Coronary artery (tissue), 2 donors: ENCODE measurements at regions not wholly inside any gene's neighbourhood (a gene's known extent, or its start where the extent isn't known, plus 50 kb on each side); places are given as distances from the start of the nearest gene placed in this dataset.

Experiments used
- DNase-seq: peaks from one replicate; pipeline ENCODE4 v3.0.0-alpha.2; 2017; ENCODE audit warnings: low spot score
- H3K27ac ChIP-seq, 2 donors: fragments of 200-600 bp; sonication (generic); one replicate each; pipeline ENCODE4 v1.5.1; 2016 to 2019
- H3K4me3 ChIP-seq: fragments of 200-600 bp; sonication (generic); 2 replicates; pipeline ENCODE4 v1.5.1; 2016; ENCODE audit warnings: mild to moderate bottlenecking, moderate library complexity
- CTCF ChIP-seq: fragments of 200-600 bp; sonication (generic); IDR thresholded peaks from one replicate; pipeline ENCODE4 v1.5.1; 2019; ENCODE audit warnings: antibody characterized with exemption

DNA sequence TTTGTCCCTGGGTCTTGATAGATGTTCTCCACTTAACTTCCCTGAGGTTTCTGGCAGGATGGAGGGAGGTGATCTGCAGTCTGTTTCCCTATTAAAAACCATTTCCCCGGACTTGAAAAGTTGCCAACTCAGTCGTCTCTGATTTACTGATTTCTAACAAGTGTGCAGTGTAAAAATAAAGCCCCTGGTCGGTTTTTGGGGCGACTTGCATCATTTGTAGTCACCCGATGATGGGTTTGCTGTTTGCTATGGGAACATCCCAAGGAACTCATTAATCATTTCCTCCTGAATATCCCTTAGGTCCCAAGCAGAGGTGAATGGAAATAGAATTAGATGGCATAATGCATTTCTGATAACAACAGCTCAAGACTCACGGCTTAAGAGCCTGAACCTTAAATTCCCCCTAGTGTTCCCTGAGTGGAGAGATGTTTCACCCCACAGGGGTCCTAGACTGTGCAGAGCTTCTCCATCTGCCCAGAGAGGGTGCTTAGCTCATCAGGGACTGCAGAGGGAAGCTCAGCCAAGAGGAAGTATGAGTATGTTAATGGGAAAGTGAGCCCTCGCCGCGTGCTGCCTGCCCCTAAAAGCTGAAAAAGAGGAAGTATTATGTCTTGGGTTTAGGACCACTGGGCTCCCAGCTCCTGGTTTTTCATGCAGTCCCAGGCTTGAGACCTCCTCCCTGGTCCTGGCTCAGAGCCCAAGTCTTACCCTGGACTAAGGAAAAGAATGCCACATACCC lies 115.1 kb upstream of the DAP start:
- Histone ChIP-seq H3K27ac (no peak overlapping the region), H3K4me3 (no peak overlapping the region)
- no peak for DNase-seq
- no peak for TF ChIP-seq CTCF

GRCh38 chr5:10875201-10875768 lies 114.3 kb upstream of the DAP start:
- no peak for DNase-seq
- Histone ChIP-seq H3K4me3 (no peak overlapping the region), H3K27ac (no peak overlapping the region)
- TF ChIP-seq CTCF: no peak

DNA sequence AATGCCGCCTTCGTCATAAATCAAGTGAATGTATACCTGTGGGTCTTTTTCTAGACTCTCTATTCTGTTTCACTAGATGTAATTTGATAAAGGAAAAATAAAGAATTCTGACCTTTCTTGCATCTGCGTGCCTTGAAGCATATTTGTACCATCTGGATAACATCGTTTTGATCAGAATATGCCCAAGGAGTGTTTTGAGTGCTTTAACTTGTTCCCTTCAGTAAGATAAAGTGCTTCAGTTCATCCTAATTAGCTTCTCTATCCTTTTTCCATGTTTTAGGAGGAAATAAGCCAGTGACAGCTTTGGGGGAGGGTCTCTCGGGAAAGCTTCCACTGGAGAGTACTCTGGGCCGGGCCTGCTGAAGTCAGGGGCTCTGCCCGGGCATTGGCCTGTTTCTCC lies 113.5 kb upstream of the DAP start:
- no peak overlapping the region for H3K4me3 ChIP-seq
- DNase-seq: no peak
- H3K27ac ChIP-seq: no peak overlapping the region
- TF ChIP-seq CTCF: no peak

DNA sequence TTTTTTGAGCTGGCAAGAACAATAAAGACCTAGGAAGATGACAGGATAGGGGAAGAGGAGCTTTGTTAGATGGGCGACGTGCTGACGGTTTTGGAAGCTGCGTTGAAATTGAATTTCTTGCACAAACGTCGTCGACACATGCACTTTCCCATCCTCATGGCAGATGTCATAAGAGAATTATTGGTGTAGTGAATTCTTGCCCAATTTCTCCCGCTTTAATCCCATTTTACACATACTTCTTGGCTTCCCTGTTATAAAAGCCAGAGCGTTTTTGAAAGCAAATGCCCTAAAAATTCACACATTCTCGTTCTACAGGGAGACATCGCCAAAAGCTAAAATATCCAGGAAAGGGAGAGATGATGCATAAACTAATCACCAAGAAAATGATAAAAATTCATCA lies 109.8 kb upstream of the DAP start:
- Histone ChIP-seq H3K27ac (no peak overlapping the region), H3K4me3 (no peak overlapping the region)
- no peak for DNase-seq
- no peak for TF ChIP-seq CTCF

- no peak for DNase-seq
- no peak for TF ChIP-seq CTCF
- H3K27ac ChIP-seq: no peak overlapping the region
- no peak overlapping the region for H3K4me3 ChIP-seq
Measured at GRCh38 chr5:10868956-10869355, 107.9 kb upstream of the DAP start.

GRCh38 chr5:10867389-10868303 lies 106.6 kb upstream of the DAP start:
- H3K27ac ChIP-seq: no peak overlapping the region
- H3K4me3 ChIP-seq: no peak overlapping the region
- TF ChIP-seq CTCF: no peak
- DNase-seq: no peak
